K562 (cell line): ENCODE measurements at regions not wholly inside any gene's neighbourhood (a gene's known extent, or its start where the extent isn't known, plus 50 kb on each side); places are given as distances from the start of the nearest gene placed in this dataset.

Experiments
- ATAC-seq: fragments of 200-7000 bp; cut with Tn5 transposase; 3 replicates; pipeline ENCODE4 v1.9.1; 2020; ENCODE audit warnings: moderate library complexity
- BruUV-seq: library from RNA; stranded (reverse); fragments of 400-500 nt; replicated peaks from 2 replicates; lab custom pipeline; 2021; lab: Mats Ljungman, UMichigan
- CTCF ChIA-PET: fragments of 300-600 bp; formaldehyde crosslinking; extraction: SDS; loops from one replicate; lab custom pipeline; 2021; ENCODE audit warnings: low intra/inter-chr PET ratio; lab: Yijun Ruan, JAX
- POLR2A ChIA-PET: fragments of 300-600, 350-650 bp; sonication (Branson Sonifier 250); formaldehyde crosslinking; extraction: SDS; loops from one replicate; lab custom pipeline; 2021; ENCODE audit warnings: antibody characterized with exemption, inconsistent platforms; lab: Yijun Ruan, JAX
- DNase-seq, 4 experiments: peaks; one replicate each; pipeline versions ENCODE4 v3.0.0 to v3.0.0-alpha.2; 2011 to 2018; ENCODE audit warnings: low spot score in 3 of 4, mixed read lengths in 3 of 4; ENCODE audit errors: extremely low read depth in 1 of 4
- FAIRE-seq: peaks from 2 replicates; lab custom pipeline; 2011; peaks lifted over from hg19 to GRCh38; lab: Jason Lieb, UNC
- H2AFZ ChIP-seq: 2 replicates; pipeline ENCODE4 v1.6.0; 2011; ENCODE audit warnings: low read depth, low read length, control low read depth, inconsistent platforms
- H3K27ac ChIP-seq: fragments of 200-600 bp; 3 replicates; pipeline ENCODE4 v1.8.0; 2011; ENCODE audit warnings: low read depth, mild to moderate bottlenecking, control low read depth, inconsistent platforms, low read length, moderate library complexity, mixed read lengths; ENCODE audit errors: extremely low read depth
- H3K27me3 ChIP-seq, 2 experiments: fragments of 300-600 bp in 1 of 2; 2 replicates in 1 of 2; 3 replicates in 1 of 2; pipeline versions ENCODE4 v1.6.0 to v1.8.0; 2011; ENCODE audit warnings: inconsistent platforms in 2 of 2, low read length in 2 of 2, mild to moderate bottlenecking in 1 of 2, mixed read lengths in 1 of 2, moderate library complexity in 1 of 2; ENCODE audit not compliant: control insufficient read depth in 2 of 2, insufficient read depth in 2 of 2
- H3K36me3 ChIP-seq: fragments of 300-600 bp; 3 replicates; pipeline ENCODE4 v1.8.0; 2011; ENCODE audit warnings: mild to moderate bottlenecking, low read length, inconsistent platforms; ENCODE audit not compliant: control insufficient read depth, insufficient read depth
- H3K4me1 ChIP-seq, 2 experiments: fragments of 200-600 bp in 1 of 2; replicated peaks in 1 of 2; 2 replicates in 1 of 2; 3 replicates in 1 of 2; pipeline versions ENCODE4 v1.5.1 to v1.8.0; 2011; ENCODE audit warnings: inconsistent platforms in 2 of 2, low read length in 2 of 2, mild to moderate bottlenecking in 1 of 2, mixed read lengths in 1 of 2, moderate library complexity in 1 of 2; ENCODE audit not compliant: control insufficient read depth in 2 of 2, insufficient read depth in 2 of 2
- H3K4me2 ChIP-seq: 2 replicates; pipeline ENCODE4 v1.6.1; 2011; ENCODE audit warnings: low read length, control low read depth, inconsistent platforms, mixed read lengths; ENCODE audit not compliant: insufficient read depth
- H3K4me3 ChIP-seq: fragments of 200-600 bp; sonication (generic), shearing (Covaris generic); 2 replicates; pipeline ENCODE4 v1.5.1; 2016; ENCODE audit warnings: control low read depth, inconsistent platforms
- H3K79me2 ChIP-seq: fragments of 200-600 bp; 3 replicates; pipeline ENCODE4 v1.8.0; 2011; ENCODE audit warnings: low read length, inconsistent platforms; ENCODE audit not compliant: control insufficient read depth, insufficient read depth
- H3K9ac ChIP-seq, 2 experiments: 2 replicates each; pipeline versions ENCODE4 v1.6.0 to v1.6.1; 2011; ENCODE audit warnings: low read depth in 2 of 2, low read length in 2 of 2, control low read depth in 1 of 2, inconsistent platforms in 1 of 2, mild to moderate bottlenecking in 1 of 2, mixed read lengths in 1 of 2; ENCODE audit not compliant: insufficient read depth in 1 of 2
- H3K9me1 ChIP-seq: one replicate; pipeline ENCODE4 v1.6.0; 2011; ENCODE audit warnings: inconsistent platforms, mild to moderate bottlenecking, low read length, moderate library complexity; ENCODE audit not compliant: control insufficient read depth, insufficient read depth
- H3K9me3 ChIP-seq: replicated peaks from 2 replicates; pipeline ENCODE4 v1.5.1; 2011; ENCODE audit warnings: low read depth, low read length, inconsistent platforms; ENCODE audit not compliant: control insufficient read depth, insufficient read depth
- H4K20me1 ChIP-seq: replicated peaks from 2 replicates; pipeline ENCODE4 v1.6.1; 2011; ENCODE audit warnings: low read length, inconsistent platforms, mixed read lengths; ENCODE audit not compliant: control insufficient read depth, insufficient read depth
- BRD9 ChIP-seq: fragments of 450-650 bp; IDR thresholded peaks from 2 replicates; pipeline ENCODE4 v1.6.1; 2018; ENCODE audit warnings: low read depth; ENCODE audit not compliant: partially characterized antibody
- HBP1 ChIP-seq: fragments of 450-650 bp; formaldehyde crosslinking; IDR thresholded peaks from 2 replicates; pipeline ENCODE4 v1.4.0; 2022; ENCODE audit warnings: missing genetic modification characterization
- MXD1 ChIP-seq: fragments of 250-450 bp; sonication (Bioruptor Pico); IDR thresholded peaks from 2 replicates; pipeline ENCODE4 v1.8.0; 2021; ENCODE audit warnings: borderline replicate concordance, mild to moderate bottlenecking, moderate library complexity; ENCODE audit not compliant: poor library complexity, severe bottlenecking
- OTX1 ChIP-seq: fragments of 450-650 bp; formaldehyde crosslinking; IDR thresholded peaks from 2 replicates; pipeline ENCODE4 v1.4.0; 2022; ENCODE audit warnings: mild to moderate bottlenecking
- PHTF2 ChIP-seq: fragments of 250-450 bp; sonication (Bioruptor Pico); IDR thresholded peaks from 2 replicates; pipeline ENCODE4 v1.5.0; 2021; ENCODE audit warnings: mild to moderate bottlenecking
- PREB ChIP-seq: sonication (generic); formaldehyde crosslinking; IDR thresholded peaks from 2 replicates; pipeline ENCODE4 v1.8.1; 2023; ENCODE audit warnings: mild to moderate bottlenecking, missing genetic modification reagents
- RBBP5 ChIP-seq: fragments of 200-600 bp; sonication (generic); IDR thresholded peaks from 2 replicates; pipeline ENCODE4 v1.6.1; 2012; ENCODE audit warnings: borderline replicate concordance, mild to moderate bottlenecking, low read length, control low read depth, inconsistent platforms; ENCODE audit not compliant: insufficient read depth, poor library complexity, severe bottlenecking
- RUNX1 ChIP-seq: sonication (generic); IDR thresholded peaks from 2 replicates; pipeline ENCODE4 v1.6.1; 2016; ENCODE audit warnings: antibody characterized with exemption, low read depth
- ZNF174 ChIP-seq: fragments of 250-450 bp; sonication (Bioruptor Pico); IDR thresholded peaks from 2 replicates; pipeline ENCODE4 v1.4.0; 2020; ENCODE audit warnings: mild to moderate bottlenecking
- ZNF75A ChIP-seq: fragments of 450-650 bp; formaldehyde crosslinking; IDR thresholded peaks from 2 replicates; pipeline ENCODE4 v1.4.0; 2020; ENCODE audit warnings: mild to moderate bottlenecking
- WGBS: fragments of 100-300 bp; shearing (Covaris generic); methylation state at CpG from one replicate; pipeline ENCODE4 v1.1.6; 2016; ENCODE audit warnings: low coverage, mixed read lengths; ENCODE audit not compliant: insufficient coverage; ENCODE audit errors: missing lambda C conversion rate; 5-methylcytosine and 5-hydroxymethylcytosine counted together
- in situ Hi-C: fragments of 300-500 bp; cut with MboI; formaldehyde crosslinking; loops from 4 replicates; pipeline ENCODE4 v1.15.0; 2018; ENCODE audit warnings: inconsistent platforms, mixed read lengths
- intact Hi-C: fragments of 100-400 bp; cut with micrococcal nuclease; formaldehyde crosslinking; loops from 2 replicates; pipeline ENCODE4 v1.14.2; 2022

- no peak overlapping the region for H3K4me3 ChIP-seq
- H3K4me2 ChIP-seq = no peak overlapping the region
- in situ Hi-C loops = no loop called here
- no peaks in the 10 kb centered on the region for H3K36me3 ChIP-seq
- TF ChIP-seq PHTF2 (CRISPR knock-in tag) = no peak
- TF ChIP-seq ZNF75A (CRISPR knock-in tag) = no peak
- TF ChIP-seq RUNX1 = no peak
- TF ChIP-seq HBP1 = no peak
- no peak for TF ChIP-seq PREB (CRISPR knock-in tag)
- no peak for TF ChIP-seq OTX1
- TF ChIP-seq MXD1 (CRISPR knock-in tag) = no peak
- no peak for TF ChIP-seq ZNF174 (CRISPR knock-in tag)
- no peak for TF ChIP-seq RBBP5
- TF ChIP-seq BRD9 = no peak
- TF ChIP-seq, all 486 proteins: peak for 0
- H3K9me3 ChIP-seq = no peaks in the 10 kb centered on the region
- 0% methylated on average over 4 of the region's 4 CpGs for WGBS
- no peaks in the 10 kb centered on the region for H3K9me1 ChIP-seq
- H3K27me3 ChIP-seq = peaks cover 0 to 4% of the 10 kb centered on the region in 2 experiments; a peak in 1 of 5 replicates
- H2AFZ ChIP-seq = no peak overlapping the region
- POLR2A ChIA-PET = no interaction called here
- ATAC-seq (no peak), DNase-seq (no peak), FAIRE-seq (no peak)
- H3K4me1 ChIP-seq = no peaks in the 10 kb centered on the region
- no peak overlapping the region for H3K9ac ChIP-seq
- no peaks in the 10 kb centered on the region for H4K20me1 ChIP-seq
- intact Hi-C loops = no loop called here
- no peak overlapping the region for H3K27ac ChIP-seq
- CTCF ChIA-PET = no interaction called here
- BruUV-seq = no TSS peak
- no peaks in the 10 kb centered on the region for H3K79me2 ChIP-seq
Measured at GRCh38 chr9:71562140-71562539, 206.2 kb downstream of the CEMIP2 start.
